MM.1S (cell line): ENCODE measurements at regions not wholly inside any gene's neighbourhood (a gene's known extent, or its start where the extent isn't known, plus 50 kb on each side); places are given as distances from the start of the nearest gene placed in this dataset.

Source experiments
- DNase-seq: peaks from one replicate; pipeline ENCODE4 v3.0.0-alpha.2; 2015
- H2AFZ ChIP-seq: fragments of 300-600 bp; sonication (generic); 2 replicates; pipeline ENCODE4 v1.6.0; 2016; ENCODE audit warnings: antibody characterized with exemption, low read length
- H3F3A ChIP-seq: fragments of 300-600 bp; sonication (generic); 2 replicates; pipeline ENCODE4 v1.6.1; 2016; ENCODE audit warnings: mild to moderate bottlenecking, antibody characterized with exemption, low read length, moderate library complexity, mixed read lengths; ENCODE audit not compliant: insufficient read depth
- H3K27ac ChIP-seq: fragments of 300-600 bp; sonication (generic); 2 replicates; pipeline ENCODE4 v1.5.1; 2016; ENCODE audit warnings: mild to moderate bottlenecking, low read length
- H3K27me3 ChIP-seq: fragments of 300-600 bp; sonication (generic); replicated peaks from 2 replicates; pipeline ENCODE4 v1.6.0; 2016; ENCODE audit warnings: low read length; ENCODE audit not compliant: insufficient read depth
- H3K36me3 ChIP-seq: fragments of 300-600 bp; sonication (generic); replicated peaks from 2 replicates; pipeline ENCODE4 v1.6.1; 2016; ENCODE audit warnings: mild to moderate bottlenecking, low read length, mixed read lengths; ENCODE audit not compliant: insufficient read depth
- H3K4me1 ChIP-seq: fragments of 300-600 bp; sonication (generic); 2 replicates; pipeline ENCODE4 v1.6.1; 2016; ENCODE audit warnings: low read length, mixed read lengths
- H3K4me2 ChIP-seq: fragments of 300-600 bp; sonication (generic); 2 replicates; pipeline ENCODE4 v1.6.0; 2016; ENCODE audit warnings: low read depth, low read length
- H3K4me3 ChIP-seq: fragments of 300-600 bp; sonication (generic); 2 replicates; pipeline ENCODE4 v1.5.1; 2016; ENCODE audit warnings: low read length, mixed read lengths
- H3K79me2 ChIP-seq: fragments of 300-600 bp; sonication (generic); 2 replicates; pipeline ENCODE4 v1.6.1; 2016; ENCODE audit warnings: mixed run types, low read length, mixed read lengths
- H3K9ac ChIP-seq: fragments of 300-600 bp; sonication (generic); 2 replicates; pipeline ENCODE4 v1.6.1; 2016; ENCODE audit warnings: low read length, mixed read lengths
- H3K9me2 ChIP-seq: fragments of 300-600 bp; sonication (generic); replicated peaks from 2 replicates; pipeline ENCODE4 v1.6.1; 2016; ENCODE audit warnings: mild to moderate bottlenecking, low read length, mixed read lengths; ENCODE audit not compliant: insufficient read depth
- H3K9me3 ChIP-seq: fragments of 300-600 bp; sonication (generic); replicated peaks from 2 replicates; pipeline ENCODE4 v1.6.1; 2016; ENCODE audit warnings: mild to moderate bottlenecking, low read length, mixed read lengths; ENCODE audit not compliant: insufficient read depth
- H4K20me1 ChIP-seq: fragments of 300-600 bp; sonication (generic); 2 replicates; pipeline ENCODE4 v1.6.1; 2016; ENCODE audit warnings: mild to moderate bottlenecking, low read length, moderate library complexity, mixed read lengths; ENCODE audit not compliant: insufficient read depth
- EZH2 ChIP-seq: fragments of 300-600 bp; sonication (generic); optimal IDR thresholded peaks from 2 replicates; pipeline ENCODE3; 2017; ENCODE audit warnings: low read depth, mild to moderate bottlenecking, antibody characterized with exemption, low read length, mixed read lengths
- EZH2phosphoT487 ChIP-seq: fragments of 300-600 bp; sonication (generic); IDR thresholded peaks from 2 replicates; pipeline ENCODE4 v1.6.1; 2018; ENCODE audit warnings: antibody characterized with exemption, low read length
- TF ChIP-seq, protein P1 (sequence below): fragments of 300-600 bp; sonication (generic); IDR thresholded peaks from 2 replicates; pipeline ENCODE4 v1.5.1; 2016; ENCODE audit warnings: antibody characterized with exemption, low read length, mixed read lengths

DNA sequence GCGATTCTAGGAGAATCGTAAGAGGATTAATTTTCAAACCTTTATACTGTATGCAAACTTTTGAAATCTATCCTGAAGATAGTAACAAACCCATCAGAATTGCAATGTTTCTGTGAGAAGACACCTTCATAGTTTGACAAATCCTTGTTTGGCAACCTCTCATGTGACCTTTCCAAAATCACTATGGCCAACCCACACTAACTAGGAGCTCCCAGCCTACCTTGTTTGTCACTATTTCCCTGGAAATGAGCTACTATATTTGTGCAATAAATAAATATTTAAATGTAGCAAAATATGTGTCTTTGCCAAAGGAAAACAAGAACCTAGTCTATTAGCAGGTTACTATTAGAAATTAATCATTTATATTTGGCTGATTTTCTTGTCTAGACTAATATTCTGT is 173.7 kb downstream of the PPP1R2C start:
- H3K27ac ChIP-seq = no peak overlapping the region
- H3K27me3 ChIP-seq = no peaks in the 10 kb centered on the region
- no peaks in the 10 kb centered on the region for H4K20me1 ChIP-seq
- TF ChIP-seq EZH2 = no peak
- no peak for TF ChIP-seq EZH2phosphoT487
- TF ChIP-seq, protein P1, sequence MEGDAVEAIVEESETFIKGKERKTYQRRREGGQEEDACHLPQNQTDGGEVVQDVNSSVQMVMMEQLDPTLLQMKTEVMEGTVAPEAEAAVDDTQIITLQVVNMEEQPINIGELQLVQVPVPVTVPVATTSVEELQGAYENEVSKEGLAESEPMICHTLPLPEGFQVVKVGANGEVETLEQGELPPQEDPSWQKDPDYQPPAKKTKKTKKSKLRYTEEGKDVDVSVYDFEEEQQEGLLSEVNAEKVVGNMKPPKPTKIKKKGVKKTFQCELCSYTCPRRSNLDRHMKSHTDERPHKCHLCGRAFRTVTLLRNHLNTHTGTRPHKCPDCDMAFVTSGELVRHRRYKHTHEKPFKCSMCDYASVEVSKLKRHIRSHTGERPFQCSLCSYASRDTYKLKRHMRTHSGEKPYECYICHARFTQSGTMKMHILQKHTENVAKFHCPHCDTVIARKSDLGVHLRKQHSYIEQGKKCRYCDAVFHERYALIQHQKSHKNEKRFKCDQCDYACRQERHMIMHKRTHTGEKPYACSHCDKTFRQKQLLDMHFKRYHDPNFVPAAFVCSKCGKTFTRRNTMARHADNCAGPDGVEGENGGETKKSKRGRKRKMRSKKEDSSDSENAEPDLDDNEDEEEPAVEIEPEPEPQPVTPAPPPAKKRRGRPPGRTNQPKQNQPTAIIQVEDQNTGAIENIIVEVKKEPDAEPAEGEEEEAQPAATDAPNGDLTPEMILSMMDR = no peak
- no peak overlapping the region for H3K4me3 ChIP-seq
- H3K4me1 ChIP-seq = no peaks in the 10 kb centered on the region
- no peak for DNase-seq
- no peaks in the 10 kb centered on the region for H3K36me3 ChIP-seq
- H3F3A ChIP-seq = no peaks in the 10 kb centered on the region
- no peak overlapping the region for H3K4me2 ChIP-seq
- no peaks in the 10 kb centered on the region for H3K79me2 ChIP-seq
- H3K9me2 ChIP-seq = no peaks in the 10 kb centered on the region
- no peak overlapping the region for H2AFZ ChIP-seq
- no peaks in the 10 kb centered on the region for H3K9me3 ChIP-seq
- H3K9ac ChIP-seq = no peak overlapping the region

DNA sequence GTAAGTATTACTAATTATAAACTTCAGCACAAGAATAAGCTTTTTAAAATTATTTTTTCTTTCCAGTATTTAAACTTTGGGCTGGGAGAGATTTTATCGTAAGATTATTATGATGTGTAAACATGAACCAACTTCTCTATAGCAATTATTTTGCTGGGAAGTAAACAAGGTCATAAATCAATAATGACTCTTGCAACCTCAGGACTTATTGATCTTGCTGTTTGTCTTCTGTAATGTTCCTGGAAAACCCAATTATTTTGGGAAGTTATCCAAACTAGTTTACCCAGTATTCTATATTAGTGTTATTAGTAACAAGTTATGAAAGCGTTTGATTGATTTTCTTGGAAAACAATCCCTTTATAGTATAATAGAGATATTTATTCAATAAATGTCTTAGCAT is 174.9 kb downstream of the PPP1R2C start:
- Histone ChIP-seq H3K9me3 (no peaks in the 10 kb centered on the region), H3K79me2 (no peaks in the 10 kb centered on the region), H3K27me3 (no peaks in the 10 kb centered on the region), H2AFZ (no peak overlapping the region), H3K4me3 (no peak overlapping the region), H3K27ac (no peak overlapping the region), H4K20me1 (no peaks in the 10 kb centered on the region), H3K9me2 (no peaks in the 10 kb centered on the region), H3K9ac (no peak overlapping the region), H3K4me2 (no peak overlapping the region), H3K4me1 (no peaks in the 10 kb centered on the region), H3F3A (no peaks in the 10 kb centered on the region), H3K36me3 (no peaks in the 10 kb centered on the region)
- TF ChIP-seq EZH2 = no peak
- TF ChIP-seq EZH2phosphoT487 = no peak
- TF ChIP-seq, protein P1 = no peak
- DNase-seq = no peak

DNA sequence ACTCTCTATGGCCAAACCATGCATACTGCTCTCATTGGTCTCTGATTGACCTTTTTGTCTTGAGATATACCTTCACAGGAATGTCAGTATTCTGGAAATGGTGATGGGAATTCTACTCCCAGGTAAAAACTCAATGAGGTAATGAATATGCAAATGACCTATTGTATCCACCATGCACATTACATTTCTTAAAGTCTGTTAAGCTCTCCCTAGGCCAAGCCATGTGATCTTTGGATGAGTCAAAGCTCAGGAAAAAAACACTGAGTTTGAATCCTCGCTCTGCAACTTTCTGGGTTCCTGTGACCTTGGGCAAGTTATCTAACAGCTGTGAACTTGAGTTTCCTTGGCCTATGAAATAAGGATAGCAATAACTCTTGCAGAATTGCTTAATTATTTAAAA is 175.4 kb downstream of the PPP1R2C start:
- no peaks in the 10 kb centered on the region for H3F3A ChIP-seq
- no peak overlapping the region for H3K27ac ChIP-seq
- no peak overlapping the region for H3K4me2 ChIP-seq
- no peaks in the 10 kb centered on the region for H3K27me3 ChIP-seq
- H3K4me1 ChIP-seq = no peaks in the 10 kb centered on the region
- no peaks in the 10 kb centered on the region for H3K36me3 ChIP-seq
- no peaks in the 10 kb centered on the region for H3K79me2 ChIP-seq
- DNase-seq = no peak
- TF ChIP-seq, protein P1 = no peak
- TF ChIP-seq EZH2 (no peak), EZH2phosphoT487 (no peak)
- H2AFZ ChIP-seq = no peak overlapping the region
- H3K4me3 ChIP-seq = no peak overlapping the region
- no peaks in the 10 kb centered on the region for H3K9me2 ChIP-seq
- H4K20me1 ChIP-seq = no peaks in the 10 kb centered on the region
- H3K9ac ChIP-seq = no peak overlapping the region
- no peaks in the 10 kb centered on the region for H3K9me3 ChIP-seq
